ENCODE measurements at regions not wholly inside any gene's neighbourhood (a gene's known extent, or its start where the extent isn't known, plus 50 kb on each side); places are given as distances from the start of the nearest gene placed in this dataset.

- TF ChIP-seq CTCF (IDR thresholded peaks at IDR 0.05) (no peak), EZH2 (IDR thresholded peaks at IDR 0.05) (no peak)
These were observed 91.8 kb downstream of the MRPL46 start for GRCh38 chr15:88375234-88375927.
